ENCODE measurements at regions not wholly inside any gene's neighbourhood (a gene's known extent, or its start where the extent isn't known, plus 50 kb on each side); places are given as distances from the start of the nearest gene placed in this dataset.

DNA sequence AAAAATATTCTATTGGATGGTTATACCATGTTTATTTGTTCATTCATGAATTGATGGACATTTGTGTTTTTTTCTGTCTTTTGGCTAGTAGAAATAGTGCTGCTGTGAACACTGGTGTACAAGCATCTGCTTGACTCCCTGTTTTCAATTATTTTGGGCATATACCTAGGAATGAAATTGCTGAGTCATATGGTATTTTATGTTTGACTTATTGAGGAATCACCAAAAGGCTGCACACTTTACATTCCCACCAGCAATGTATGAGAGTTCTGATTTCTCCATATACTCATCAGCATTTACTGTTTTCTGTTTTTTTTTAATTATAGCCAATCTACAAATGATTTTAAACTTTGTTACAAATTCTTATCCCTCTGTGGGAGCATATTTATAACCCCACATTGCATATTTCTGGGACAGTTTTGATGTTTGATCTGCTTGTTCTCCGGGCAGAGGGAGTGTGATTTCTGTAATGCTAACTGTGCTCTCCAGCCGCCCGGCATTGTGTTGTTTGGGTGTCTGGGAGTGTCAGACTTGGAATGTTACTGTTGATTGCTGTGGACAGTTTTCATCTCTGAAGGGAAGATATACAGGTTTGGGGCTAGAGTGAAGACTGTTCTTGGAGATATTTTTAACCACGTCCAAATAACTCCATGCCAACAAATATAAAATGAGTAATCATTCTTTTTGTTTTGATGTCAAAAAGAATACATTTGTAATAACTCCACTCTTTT lies 60.5 kb upstream of the PGRMC2 start:
- DNase-seq, result no peak

- no peak for DNase-seq
Observed at GRCh38 chr4:128347175-128347868, 59.7 kb upstream of the PGRMC2 start.

- DNase-seq, result no peak
Observed at GRCh38 chr4:128346054-128346716, 58.6 kb upstream of the PGRMC2 start.

DNA sequence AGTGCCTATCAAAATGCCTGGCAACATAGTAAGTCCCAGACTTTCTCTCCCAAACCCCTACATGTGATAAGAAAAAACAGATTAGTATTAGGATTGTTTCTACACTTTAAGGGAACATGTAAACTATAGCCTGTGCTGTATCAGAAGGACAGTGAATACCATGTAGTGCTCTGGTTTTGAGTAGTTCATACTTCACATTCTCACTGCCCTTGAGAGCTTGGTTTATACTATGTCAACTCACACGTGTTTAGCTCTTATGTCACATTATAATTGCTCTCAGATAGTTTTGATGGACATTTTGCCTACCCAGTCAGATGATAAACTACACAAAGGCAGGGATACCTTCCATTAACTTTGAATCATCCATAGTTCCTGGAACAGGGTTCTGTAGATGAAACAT lies 58.0 kb upstream of the PGRMC2 start:
- DNase-seq, result no peak

DNA sequence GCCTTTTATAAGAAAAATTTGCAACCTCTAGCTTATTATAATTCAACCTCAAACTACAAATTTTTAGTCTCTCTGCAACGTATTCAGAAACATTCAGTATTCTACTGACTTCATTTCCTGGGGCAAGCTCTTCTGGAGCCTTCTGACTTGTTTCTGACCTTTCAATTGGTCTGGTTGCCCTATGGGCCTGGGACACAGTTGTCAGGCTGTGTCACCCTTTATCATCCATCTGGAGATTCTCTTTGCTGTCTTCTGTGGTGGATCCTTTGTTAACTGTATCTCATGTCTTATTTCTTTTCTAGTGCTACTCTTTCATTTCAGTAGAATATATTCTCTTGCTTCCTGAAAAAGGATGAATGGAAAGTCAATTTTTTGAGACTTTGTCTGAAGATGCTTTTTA lies 55.1 kb upstream of the PGRMC2 start:
- no peak for DNase-seq

DNA sequence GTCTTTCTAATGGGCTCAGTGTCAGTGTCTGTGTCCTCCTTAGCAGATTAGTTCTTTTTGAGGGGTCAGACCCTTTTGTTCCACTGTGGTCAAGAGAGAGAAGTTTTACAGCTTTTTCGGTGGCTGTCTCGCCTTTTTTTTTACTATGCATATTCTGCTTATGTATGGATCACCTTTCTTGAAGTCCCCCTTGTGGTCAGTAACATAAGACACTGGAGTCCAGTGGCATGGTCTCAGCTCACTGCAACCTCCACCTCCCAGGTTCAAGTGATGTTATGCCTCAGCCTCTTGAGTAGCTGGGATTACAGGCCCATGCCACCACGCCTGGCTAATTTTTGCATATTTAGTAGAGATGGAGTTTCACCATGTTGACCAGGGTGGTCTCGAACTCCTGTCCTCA lies 54.0 kb upstream of the PGRMC2 start:
- DNase-seq, result no peak

DNA sequence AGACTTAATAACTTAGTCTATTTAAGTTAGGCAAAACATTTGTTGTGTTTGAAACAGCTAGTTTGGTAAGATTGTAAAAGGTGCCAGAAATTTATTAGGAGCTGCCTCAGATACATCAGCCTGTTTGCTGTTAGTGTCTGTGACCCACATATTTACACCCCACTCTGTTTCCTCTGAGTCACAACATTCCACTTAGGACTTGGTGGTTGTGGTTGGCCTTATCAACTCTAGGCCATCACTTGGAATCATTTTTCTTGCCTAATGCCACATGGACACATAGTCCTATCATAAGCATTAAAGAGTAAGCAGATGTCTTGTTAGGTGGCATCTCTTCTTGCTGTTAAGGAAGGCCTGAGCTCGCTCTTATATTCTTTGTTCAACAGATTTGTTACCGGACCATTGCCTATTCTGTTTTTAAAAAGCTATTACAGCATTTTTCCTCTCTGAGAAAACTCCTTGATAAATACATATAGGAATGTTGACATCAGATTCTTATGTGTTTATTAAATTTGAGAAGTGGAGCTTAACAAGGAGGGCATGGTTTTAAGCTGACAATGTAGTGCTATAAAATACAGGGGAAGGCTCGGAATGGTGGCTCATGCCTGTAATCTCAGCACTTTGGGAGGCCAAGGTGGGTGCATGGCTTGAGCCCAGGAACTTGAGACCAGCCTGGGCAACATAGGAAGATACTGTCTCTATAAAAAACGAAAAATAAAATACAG lies 51.2 kb upstream of the PGRMC2 start:
- no peak for DNase-seq

DNA sequence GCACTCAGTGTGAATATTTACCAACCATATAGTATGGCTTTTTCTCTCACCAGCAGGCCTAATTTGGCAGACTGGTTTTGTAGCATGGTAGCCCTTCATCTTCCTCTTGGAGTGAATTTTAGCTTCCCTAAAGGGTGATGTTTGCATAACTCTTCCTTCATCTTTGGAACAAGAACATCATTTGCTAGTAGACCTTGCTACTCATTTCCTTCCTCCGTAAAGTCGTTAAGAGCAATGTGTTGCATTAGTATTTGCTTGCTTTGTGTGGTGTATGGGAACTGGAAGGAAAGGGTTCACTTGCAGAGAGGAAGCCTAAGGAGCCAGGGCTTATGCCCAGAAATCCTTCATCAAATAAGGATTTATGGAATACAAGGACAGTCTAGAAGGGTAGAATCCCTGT lies 50.2 kb upstream of the PGRMC2 start:
- no peak for DNase-seq

Measured in effector CD4-positive, alpha-beta T cell (primary cell).